Epithelial cell of prostate (primary cell): ENCODE measurements at regions not wholly inside any gene's neighbourhood (a gene's known extent, or its start where the extent isn't known, plus 50 kb on each side); places are given as distances from the start of the nearest gene placed in this dataset.
"Not testable (repeated sequence)": the region's sequence is repeated elsewhere in the genome, so short reads cannot be mapped to it uniquely, and the experiment has no call there.

Source experiments
- DNase-seq: peaks from one replicate; pipeline ENCODE4 v3.0.0-alpha.2; 2011; ENCODE audit warnings: low read depth, low spot score
- H3K27ac ChIP-seq: fragments of 450-650 bp; 2 replicates; pipeline ENCODE4 v1.5.1; 2017; ENCODE audit warnings: mild to moderate bottlenecking

DNA sequence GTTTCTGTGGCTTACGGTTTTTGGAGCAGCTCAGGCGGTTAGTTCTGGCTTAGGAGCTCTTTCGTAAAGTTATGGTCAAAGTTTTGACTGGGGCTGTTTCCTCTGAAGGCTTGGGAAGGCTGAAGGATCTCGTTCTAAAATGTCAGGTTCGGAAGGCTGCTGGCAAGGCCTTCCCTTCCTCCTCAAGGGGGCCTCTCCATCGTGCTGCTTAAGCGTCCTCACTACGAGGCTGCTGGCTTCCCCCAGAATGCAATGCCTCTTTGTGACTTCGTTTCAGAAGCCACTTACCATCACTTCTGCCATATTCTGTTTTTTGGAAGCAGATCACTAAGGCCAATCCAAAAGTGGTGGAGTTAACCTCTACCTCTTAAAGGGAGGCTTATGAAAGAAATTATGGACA, 1196.4 kb upstream of the TENM3 start:
- DNase-seq, result no peak
- no peak overlapping the region for H3K27ac ChIP-seq

DNA sequence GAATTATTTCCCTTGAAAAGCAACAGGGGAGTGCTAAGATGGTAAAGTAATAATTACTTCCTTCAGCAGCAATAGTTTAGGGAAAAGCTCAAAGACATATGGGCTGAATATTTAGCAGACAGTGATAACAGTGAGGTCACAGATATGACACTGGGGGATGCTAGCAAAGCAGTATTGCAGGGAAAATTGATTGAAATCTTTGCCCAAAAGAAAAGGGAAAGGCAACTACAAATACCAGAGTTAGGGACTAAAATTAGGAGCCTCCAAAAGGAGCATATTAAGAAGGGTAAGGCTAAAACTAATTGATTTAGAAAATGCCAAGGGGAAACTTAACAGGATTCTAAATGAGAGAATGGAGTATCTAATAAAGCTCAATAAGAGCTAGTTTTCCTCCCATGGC, 1191.3 kb upstream of the TENM3 start:
- DNase-seq, result no peak
- no peak overlapping the region for H3K27ac ChIP-seq

DNA sequence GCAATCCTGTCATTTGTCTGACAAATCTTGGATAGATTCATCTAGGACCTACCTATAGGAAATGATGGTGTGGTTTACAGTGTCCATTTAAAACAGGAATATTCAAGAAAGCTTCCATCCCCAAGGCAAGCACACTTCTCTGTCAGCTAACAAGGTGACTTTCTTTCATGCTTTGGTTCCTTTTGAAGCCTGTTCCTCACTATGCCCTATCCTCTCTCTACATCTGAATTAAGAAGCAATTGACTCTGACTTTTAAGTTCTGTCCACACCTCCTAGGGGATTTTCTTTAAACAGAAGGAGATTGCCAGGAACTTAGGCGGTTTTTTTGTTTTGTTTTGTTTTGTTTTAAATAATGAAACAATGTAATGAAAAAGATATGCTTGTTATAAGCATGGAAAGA, 1181.4 kb upstream of the TENM3 start:
- DNase-seq, result no peak

DNA sequence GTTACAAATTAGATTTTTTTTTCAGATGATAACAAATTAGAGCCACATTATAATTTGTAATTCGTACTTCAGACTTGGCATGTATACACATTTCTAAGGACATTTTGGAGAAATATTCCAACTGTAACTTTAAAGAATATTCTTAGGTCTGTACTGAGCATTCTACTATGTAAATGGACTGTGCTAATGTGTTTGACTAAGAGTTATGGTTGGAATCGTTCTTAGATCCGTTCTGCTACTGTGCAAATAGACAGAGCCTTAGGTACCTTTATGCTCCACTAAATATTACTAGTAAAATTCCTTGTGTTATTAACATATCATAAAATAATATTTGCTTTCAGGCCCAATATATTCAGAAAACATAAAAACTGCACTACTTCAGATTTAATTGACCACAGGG, 1180.0 kb upstream of the TENM3 start:
- DNase-seq, result no peak
- H3K27ac ChIP-seq, result no peak overlapping the region

More for the DNA sequence above, 1181.4 kb upstream of the TENM3 start:
- no peak overlapping the region for H3K27ac ChIP-seq

DNA sequence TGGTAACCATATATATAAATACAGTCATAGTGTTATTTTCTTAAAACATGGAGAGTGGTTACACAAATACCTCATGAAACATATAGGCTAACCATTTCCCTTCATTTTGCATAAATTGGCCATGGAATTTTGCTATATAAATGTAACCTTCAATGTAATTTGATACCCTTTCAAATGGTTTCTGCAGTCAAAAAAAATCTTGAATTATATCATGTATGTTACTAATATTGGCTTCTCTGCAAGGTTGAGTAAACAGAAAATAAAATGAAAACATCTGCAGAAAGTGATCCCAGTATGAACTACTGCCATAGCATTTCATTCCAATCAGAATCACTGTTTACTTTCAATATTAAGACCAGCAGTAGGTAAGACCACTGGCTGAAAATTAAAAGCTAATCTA, 1165.9 kb upstream of the TENM3 start:
- no peak for DNase-seq
- H3K27ac ChIP-seq, result no peak overlapping the region

DNA sequence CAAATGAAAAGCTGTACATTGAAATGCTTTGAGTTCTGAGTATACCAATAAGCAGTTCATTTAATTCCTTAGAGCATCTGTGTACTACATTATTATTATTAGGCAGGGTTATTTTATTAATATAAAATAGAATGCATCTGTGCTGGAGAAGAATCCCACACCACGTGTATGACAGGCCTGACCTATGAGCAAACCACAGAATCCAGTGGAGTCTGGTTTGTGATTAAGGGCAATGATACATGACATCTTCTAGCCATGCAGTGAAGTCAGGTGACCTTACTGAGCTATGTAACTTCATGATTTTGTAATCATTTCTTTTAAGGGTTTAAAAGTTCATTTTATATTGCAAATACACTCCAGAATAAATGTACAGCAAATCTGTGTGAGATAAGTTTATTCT, 1165.0 kb upstream of the TENM3 start:
- no peak for DNase-seq

DNA sequence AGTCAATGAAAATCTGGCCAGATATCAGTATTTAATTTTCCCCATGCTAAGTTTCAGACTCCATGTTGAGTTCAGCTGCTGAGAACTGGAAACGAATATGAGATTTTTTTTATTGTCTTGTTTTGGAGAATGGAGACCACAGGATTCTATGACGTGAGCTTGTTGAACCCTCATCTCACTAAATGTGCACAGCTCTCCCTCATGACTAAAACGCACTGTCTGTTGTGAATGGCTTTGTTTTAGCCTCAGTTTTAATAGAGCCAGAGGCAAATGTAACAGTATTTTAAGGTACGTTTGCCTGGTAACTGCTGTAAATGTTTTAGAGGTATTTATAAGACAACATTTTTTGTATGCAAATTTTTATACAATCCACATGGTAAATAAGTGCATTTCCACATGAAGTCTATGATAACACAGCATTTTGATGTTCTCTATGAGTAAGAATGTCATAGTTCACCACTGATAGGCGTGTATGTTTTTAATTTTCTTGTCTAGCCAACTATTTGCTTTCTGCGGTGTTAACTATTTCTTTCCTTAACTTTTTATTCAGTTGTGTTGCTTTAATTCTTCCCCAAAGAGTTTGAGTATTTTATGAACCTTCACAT, 1159.3 kb upstream of the TENM3 start:
- DNase-seq, result no peak

More for the DNA sequence above, 1165.0 kb upstream of the TENM3 start:
- no peak overlapping the region for H3K27ac ChIP-seq

DNA sequence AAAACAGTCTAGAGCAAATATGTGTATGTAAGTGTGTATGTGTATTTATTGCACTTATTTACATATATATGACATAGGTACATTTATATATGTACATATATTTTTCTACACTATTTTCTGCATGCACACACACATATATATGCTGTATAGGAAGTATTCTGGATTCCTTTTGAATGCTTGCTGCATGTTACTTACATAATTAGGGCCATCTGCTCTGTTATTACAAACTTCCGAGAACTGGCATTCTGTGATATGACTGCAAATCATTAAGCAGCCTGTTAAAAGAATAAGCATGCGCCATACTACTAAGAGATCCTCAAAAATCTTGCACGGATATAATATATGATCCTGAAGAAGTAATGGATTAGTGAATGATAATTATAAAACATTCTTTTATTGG, 1157.6 kb upstream of the TENM3 start:
- DNase-seq, result no peak
- no peak overlapping the region for H3K27ac ChIP-seq

More for the DNA sequence above, 1159.3 kb upstream of the TENM3 start:
- no peak overlapping the region for H3K27ac ChIP-seq

DNA sequence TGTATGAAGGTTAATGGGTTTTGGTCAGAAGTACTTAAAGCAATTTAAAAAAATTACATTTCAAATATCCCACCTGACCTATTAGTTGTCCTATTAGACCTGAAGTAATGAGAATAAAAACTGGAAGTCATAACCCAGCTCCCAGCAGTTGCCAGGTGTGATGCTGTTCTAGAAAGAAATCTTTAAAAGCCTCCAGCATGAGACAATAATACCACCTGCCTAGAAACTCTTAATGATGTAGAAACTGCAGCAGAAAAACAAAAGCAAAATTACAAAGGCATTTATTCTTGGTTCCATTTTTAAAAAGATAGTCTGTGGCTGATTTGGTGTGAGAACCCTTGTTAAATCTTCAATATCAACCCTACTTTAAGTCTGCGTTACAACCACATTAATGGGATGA, 1137.7 kb upstream of the TENM3 start:
- no peak for DNase-seq
- no peak overlapping the region for H3K27ac ChIP-seq

DNA sequence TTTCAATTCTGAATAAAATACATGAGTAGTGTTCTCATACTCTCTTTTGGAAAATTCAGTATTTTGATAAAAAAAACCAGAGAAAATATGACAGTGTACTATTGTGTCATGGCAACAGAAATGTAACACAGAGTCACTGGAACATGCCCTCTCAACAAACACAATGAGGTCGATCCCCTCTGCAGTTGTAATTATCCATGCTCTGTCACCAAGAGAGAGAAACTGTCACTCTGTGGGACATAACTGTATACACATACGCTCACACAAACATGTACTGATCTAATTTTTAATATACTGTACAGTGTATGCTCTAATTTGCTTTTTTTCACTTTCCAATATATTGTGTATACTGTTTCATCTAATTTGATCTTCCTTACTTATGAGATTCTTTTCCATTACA, 1136.8 kb upstream of the TENM3 start:
- no peak for DNase-seq
- H3K27ac ChIP-seq, result no peak overlapping the region

DNA sequence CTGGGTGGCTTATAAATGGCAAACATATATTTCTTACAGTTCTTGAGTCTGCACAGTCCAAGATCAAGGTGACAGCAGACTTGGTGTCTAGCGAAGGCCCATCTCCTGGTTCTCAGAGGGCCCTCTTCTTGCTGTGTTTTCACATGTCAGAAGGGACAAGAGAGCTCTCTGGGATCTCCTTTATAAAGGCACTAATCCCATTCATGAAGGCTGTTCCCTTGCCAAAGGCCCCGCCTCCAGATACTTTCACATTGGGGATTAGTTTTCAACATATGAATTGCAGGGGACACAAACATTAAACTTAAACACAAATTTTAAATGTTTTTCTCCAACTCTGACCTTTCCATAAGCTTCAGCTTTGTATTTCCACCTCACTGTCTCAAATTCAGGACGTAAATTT, 1135.0 kb upstream of the TENM3 start:
- H3K27ac ChIP-seq, result no peak overlapping the region
- no peak for DNase-seq

DNA sequence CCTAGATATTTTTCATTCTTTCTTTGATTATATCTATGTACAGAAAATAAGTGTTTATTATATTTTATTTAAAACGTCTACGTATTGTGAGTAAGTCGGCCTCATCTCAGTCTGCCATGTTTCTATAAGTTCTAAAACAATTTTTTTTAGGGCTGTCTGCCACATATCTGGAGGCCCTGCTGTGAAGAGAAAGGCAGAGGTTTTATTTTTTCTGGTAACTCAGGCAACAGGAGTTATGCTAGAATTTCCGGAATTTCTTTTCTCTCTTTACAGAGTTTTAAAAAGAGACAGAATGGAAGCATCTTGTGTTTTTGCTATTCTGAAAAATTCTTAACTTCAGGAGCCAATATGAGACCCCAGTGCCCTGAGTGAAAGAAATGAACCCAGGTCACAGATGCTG, 1124.0 kb upstream of the TENM3 start:
- H3K27ac ChIP-seq, result no peak overlapping the region
- DNase-seq, result no peak

DNA sequence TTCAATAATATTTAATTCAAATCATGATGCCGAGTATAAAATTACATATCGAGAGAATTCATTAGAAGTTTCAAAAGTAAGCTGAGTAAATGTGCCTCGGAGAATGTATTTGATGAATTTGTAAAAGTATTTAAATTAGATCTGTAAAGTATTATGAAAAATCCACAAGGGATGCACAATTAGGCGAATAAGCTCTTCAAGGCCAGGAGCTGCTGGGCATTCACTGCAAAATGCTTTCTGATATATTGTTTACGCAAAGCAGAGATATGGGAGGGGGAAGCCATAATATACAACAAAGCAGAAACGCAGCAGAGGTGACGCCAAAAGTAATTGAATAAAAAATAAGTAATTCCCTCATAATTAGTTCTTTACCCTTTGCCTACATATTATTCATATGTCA, 1121.5 kb upstream of the TENM3 start:
- H3K27ac ChIP-seq, result no peak overlapping the region
- no peak for DNase-seq

DNA sequence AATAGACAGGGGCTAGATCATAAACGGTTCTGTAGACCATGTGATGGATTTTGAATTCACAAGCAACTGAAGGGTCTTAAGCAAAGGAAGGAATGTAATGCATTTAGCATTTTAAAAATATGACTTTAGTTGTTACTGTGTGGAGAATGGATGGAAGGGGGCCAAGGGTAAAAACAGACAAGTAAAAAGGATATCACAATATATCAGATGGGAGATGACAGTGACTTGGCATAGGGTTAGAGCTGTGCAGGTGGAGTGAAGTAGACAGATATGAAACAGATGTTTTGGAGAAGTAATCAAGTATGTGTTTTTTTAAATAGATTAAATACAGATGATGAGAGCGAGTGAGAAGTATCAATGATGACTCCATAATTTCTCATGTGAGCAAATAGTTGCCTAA, 1116.0 kb upstream of the TENM3 start:
- DNase-seq, result no peak

DNA sequence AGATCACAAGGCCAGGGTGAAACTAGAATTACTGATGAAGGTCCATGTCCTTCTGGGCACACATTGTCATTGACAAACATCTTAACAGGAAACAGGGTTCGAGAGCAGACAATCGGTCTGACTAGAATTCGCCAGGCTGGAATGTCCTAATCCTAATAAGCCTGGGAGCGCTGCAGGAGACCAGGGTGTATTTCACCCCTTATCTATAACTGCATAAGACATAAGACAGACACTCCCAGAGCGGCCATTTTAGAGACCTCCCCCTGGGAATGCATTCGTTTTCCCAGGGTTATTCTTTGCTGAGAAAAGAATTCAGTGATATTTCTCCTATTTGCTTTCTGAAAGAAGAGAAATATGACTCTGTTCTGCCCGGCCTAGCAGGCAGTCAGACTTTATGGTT, 1112.9 kb upstream of the TENM3 start:
- not testable (repeated sequence) for DNase-seq, H3K27ac ChIP-seq

More for the DNA sequence above, 1116.0 kb upstream of the TENM3 start:
- H3K27ac ChIP-seq, result no peak overlapping the region

DNA sequence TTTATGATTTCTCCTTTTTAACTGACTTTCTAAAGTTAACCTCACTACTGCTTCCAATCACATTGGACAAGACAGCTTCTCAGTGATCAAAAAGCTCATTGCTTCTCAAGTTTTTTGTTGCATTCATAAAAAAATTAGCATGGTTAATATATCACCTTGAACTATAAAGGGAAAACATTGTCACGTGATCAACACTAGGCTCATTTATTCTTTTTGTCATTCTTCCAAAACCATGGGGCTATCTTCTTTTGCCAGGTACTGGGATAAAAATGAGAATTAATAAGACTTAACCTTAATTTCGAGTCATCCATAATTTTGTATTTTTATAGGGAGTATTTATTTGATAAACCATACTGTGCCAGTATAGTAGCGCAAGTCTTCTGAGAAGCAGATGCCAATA, 1105.9 kb upstream of the TENM3 start:
- no peak for DNase-seq
- no peak overlapping the region for H3K27ac ChIP-seq

DNA sequence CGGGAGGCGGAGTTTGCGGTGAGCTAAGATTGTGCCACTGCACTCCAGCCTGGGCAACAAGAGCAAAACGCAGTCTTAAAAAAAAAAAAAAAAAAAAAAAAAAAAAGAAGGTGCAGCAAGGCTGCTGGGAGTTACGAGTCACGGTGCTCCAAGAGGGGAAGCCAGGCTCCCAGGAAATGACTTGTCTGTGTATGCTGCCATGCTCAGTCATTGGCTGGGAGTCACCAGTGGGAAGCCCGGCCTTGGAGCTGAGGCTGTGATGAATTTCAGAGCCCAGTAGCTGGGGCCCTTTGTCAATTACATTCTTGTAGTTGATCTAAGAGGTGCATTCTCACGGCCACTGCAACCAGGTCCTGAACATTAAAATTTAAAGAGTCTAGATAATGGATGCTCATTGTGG, 1105.1 kb upstream of the TENM3 start:
- DNase-seq, result no peak
- H3K27ac ChIP-seq, result no peak overlapping the region

DNA sequence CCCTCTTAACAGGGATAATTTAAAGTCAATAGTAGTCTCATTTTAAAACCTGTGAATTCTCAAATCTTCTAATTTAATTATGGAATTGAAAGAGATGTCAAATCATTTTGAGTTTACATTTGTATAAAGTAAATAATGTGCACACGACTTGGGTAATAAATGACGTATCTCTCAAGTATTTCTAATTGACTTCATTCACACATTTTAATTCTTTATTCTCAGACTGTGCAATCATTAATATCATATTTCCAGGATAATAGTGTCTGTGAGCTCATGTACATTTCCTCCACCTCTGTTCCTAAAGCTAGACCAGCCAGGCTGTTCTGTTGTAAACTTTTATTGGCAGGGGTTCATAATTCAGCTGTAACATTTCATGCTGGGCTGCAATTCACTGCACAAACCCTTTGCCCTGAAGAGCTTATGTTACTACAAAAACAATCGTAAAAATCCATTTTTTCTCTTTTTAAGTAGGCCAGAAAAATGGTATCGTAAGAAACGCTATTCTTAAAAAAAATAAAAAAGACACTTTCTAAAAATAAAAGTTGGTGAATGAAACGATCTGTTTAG, 1103.1 kb upstream of the TENM3 start:
- no peak for DNase-seq

DNA sequence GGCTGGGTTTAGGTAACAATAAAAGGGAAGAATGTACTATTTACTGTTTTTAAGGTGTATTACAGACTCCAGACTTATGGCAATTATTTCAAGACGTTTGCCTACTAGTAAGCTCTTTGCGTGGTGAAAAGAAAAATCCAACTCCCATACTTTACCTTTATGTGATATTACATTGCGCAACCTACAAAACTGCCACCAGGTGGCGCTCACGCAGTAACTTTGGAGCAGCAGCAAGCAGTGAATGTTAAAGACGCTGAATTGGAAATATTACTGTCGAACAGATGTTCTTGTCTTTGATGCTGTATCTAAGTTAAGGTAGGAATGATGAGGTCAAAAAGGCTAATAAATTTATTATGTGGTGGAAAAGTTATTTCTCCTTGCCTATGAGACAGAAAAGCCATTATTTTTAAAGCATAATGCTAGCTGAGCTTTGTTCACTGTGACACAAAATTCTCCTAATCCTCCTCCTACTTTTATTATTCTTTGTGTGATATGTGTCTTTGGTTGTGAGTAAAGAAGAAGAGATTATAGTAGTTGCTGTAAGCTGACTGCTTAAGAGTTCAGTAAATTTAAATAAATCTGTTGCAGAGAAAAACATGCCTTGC, 1099.8 kb upstream of the TENM3 start:
- H3K27ac ChIP-seq, result no peak overlapping the region
- no peak for DNase-seq

More for the DNA sequence above, 1103.1 kb upstream of the TENM3 start:
- no peak overlapping the region for H3K27ac ChIP-seq

DNA sequence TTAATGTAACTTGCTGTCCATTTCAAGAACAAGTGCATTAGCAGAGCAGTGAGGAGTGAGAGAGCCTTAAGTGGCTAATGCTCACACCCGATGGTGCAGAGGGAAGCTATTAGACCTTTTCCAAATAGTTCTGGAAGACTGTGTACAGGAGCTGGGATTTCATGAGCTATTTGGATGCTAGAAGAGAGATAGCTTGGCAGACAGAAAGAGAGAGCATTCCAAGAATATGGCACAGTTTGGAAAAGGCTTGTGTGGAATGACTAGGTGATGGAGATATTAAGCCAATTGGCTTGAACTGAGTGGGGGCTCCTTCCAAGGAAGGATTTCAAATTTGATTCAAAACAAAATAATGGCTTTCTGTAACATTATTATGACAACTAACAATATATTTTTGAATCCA, 1097.2 kb upstream of the TENM3 start:
- no peak for DNase-seq

DNA sequence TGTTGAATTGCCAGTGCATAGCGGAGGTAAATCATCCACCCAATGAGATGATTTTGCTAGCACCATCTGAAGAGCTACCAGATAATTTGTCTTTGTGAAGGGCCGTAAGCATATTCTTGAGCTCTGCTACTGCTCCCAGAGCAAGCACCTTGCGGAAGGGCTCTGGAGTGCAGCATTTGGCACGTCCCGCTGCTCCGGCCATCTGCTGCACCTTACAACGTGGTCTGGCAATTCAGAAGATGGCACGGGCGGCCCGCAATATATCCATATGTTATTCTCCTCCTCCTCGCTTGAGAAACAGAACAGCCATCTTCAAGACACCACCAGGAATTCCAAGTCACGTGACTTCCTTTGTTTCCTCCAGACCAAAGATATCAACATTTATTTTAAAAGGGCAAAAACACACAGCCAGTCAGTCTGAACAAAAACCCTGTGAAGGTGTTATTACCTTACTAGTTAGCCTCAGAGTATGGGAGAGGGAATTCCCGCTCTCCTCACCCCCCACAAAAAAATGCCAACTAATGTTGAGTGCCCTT, 1095.7 kb upstream of the TENM3 start:
- no peak for DNase-seq
- no peak overlapping the region for H3K27ac ChIP-seq

More for the DNA sequence above, 1097.2 kb upstream of the TENM3 start:
- H3K27ac ChIP-seq, result no peak overlapping the region

DNA sequence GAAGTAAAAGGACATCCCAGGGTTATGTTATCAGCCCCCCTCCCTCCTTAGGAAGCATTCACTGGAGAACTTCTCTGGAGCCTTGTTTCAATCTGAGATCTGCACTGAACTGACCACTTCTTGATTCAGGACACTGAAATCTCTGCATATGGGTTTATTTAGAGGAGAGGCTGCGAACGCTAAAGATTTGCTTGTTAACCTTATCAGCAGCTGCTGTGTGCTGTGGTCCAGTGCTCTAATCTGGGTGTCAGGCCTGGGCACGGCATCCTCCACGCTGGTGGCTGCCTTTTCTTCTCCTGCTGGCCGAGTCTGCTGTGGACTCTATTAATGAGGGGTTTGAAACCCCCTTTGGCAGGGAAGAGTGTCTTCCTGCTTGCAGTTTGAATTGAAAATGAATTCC, 1094.7 kb upstream of the TENM3 start:
- H3K27ac ChIP-seq, result no peak overlapping the region
- no peak for DNase-seq
